Left lung (tissue), 4 donors: ENCODE measurements at regions not wholly inside any gene's neighbourhood (a gene's known extent, or its start where the extent isn't known, plus 50 kb on each side); places are given as distances from the start of the nearest gene placed in this dataset.

Experiments used
- ATAC-seq: fragments of 200-7000 bp; cut with Tn5 transposase; one replicate; pipeline ENCODE4 v1.9.1; 2020; ENCODE audit warnings: moderate library complexity
- DNase-seq, 4 donors: peaks; one replicate each; pipeline ENCODE4 v3.0.0-alpha.2; 2013 to 2020
- H3K27ac ChIP-seq, 2 donors: fragments of 200-600 bp; sonication (generic) in 1 of 2; one replicate each; pipeline versions ENCODE4 v1.5.0 to v1.8.0; 2020 to 2021
- H3K27me3 ChIP-seq, 2 donors: fragments of 200-600 bp; sonication (generic) in 1 of 2; one replicate each; pipeline versions ENCODE4 v1.5.0 to v1.8.0; 2020 to 2021
- H3K36me3 ChIP-seq, 2 donors: fragments of 200-600 bp; sonication (generic) in 1 of 2; one replicate each; pipeline versions ENCODE4 v1.5.0 to v1.8.0; 2020 to 2021
- H3K4me1 ChIP-seq, 2 donors: fragments of 200-600 bp; one replicate each; pipeline ENCODE4 v1.8.0; 2021
- H3K4me3 ChIP-seq, 2 donors: fragments of 200-600 bp; sonication (generic) in 1 of 2; one replicate each; pipeline versions ENCODE4 v1.5.0 to v1.8.0; 2020 to 2021; ENCODE audit warnings: mild to moderate bottlenecking in 1 of 2
- H3K9me3 ChIP-seq, 2 donors: fragments of 200-600 bp; sonication (generic) in 1 of 2; one replicate each; pipeline versions ENCODE4 v1.5.0 to v1.8.0; 2020 to 2021
- CTCF ChIP-seq, 2 donors: fragments of 200-600 bp; sonication (generic) in 1 of 2; IDR thresholded peaks; one replicate each; pipeline versions ENCODE4 v1.5.0 to v1.8.0; 2021; ENCODE audit warnings: antibody characterized with exemption in 2 of 2
- intact Hi-C, 2 donors: fragments of 100-400 bp; cut with DNase I; formaldehyde crosslinking; loops; one replicate each; pipeline versions ENCODE4 v1.11.2 to v1.14.2; 2022
- donor health status: DM: no; HTN: yes; CAD: no.
- donor health status: DM: no; HTN: no; CAD: no.

GRCh38 chr6:166785131-166785530, 158.1 kb upstream of the RPS6KA2 start:
- no peaks in the 10 kb centered on the region for H3K9me3 ChIP-seq
- no peaks in the 10 kb centered on the region for H3K36me3 ChIP-seq
- no peaks in the 10 kb centered on the region for H3K27me3 ChIP-seq
- DNase-seq, result no peak
- H3K4me3 ChIP-seq, result no peak overlapping the region
- ATAC-seq, result no peak
- no peaks in the 10 kb centered on the region for H3K4me1 ChIP-seq
- no peak overlapping the region for H3K27ac ChIP-seq
- TF ChIP-seq CTCF (IDR thresholded peaks at IDR 0.05), result no peak
- intact Hi-C loops, result loop anchor here in 1 of 2 donors (10.0 kb wide), 1 partner anchor 210 kb away; the partner anchor contains the start of gene CEP43

DNA sequence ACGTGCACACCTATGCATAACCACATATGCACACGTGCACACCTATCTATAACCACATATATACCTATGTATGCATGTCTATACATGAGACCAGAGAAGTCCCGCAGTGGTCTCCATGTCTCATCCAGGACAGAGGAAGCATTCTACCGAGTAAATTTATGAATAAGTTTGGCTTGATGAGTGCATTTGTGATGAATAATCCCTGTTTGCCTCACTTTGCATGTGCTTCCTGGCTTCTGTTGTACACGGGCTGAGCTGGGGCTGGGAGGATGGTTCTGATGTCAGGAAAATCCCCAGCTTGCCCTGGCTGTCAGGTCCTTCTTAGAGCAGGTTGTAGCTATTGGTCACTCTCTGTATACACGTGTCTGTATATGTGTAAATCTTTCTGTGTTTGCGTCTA, 157.6 kb upstream of the RPS6KA2 start:
- Histone ChIP-seq H3K27me3 (no peaks in the 10 kb centered on the region), H3K36me3 (no peaks in the 10 kb centered on the region), H3K4me1 (no peaks in the 10 kb centered on the region), H3K4me3 (no peak overlapping the region), H3K27ac (no peak overlapping the region), H3K9me3 (no peaks in the 10 kb centered on the region)
- DNase-seq (no peak), ATAC-seq (no peak)
- intact Hi-C loops, result loop anchor here in 1 of 2 donors (10.0 kb wide), 1 partner anchor 210 kb away; the partner anchor contains the start of gene CEP43
- TF ChIP-seq CTCF (IDR thresholded peaks at IDR 0.05), result no peak

DNA sequence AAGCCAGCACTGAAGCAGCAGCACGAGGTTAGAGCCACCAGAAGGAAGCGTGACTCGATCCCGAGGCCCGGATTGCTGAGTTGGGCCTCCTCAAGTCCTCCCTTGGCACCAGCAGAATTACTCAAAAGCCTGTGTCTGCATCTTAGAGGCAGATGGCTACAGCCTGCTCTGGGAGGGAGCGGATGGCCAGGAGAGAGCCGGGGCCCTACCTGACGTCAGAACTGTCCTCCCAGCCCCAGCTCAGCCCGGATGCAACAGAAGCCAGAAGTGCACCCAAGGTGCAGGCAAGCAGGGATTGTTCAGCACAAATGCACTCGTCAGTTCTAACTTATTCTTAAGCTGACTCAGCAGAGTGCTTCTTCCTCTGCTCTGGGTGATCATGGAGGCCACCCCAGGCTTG, 155.5 kb upstream of the RPS6KA2 start:
- no peaks in the 10 kb centered on the region for H3K9me3 ChIP-seq
- H3K27ac ChIP-seq, result no peak overlapping the region
- DNase-seq (no peak), ATAC-seq (no peak)
- no peak overlapping the region for H3K4me3 ChIP-seq
- intact Hi-C loops, result loop anchor here in 1 of 2 donors (10.0 kb wide), 1 partner anchor 212 kb away; the partner anchor contains the start of gene CEP43
- H3K36me3 ChIP-seq, result no peaks in the 10 kb centered on the region
- H3K4me1 ChIP-seq, result no peaks in the 10 kb centered on the region
- no peak for TF ChIP-seq CTCF (IDR thresholded peaks at IDR 0.05)
- no peaks in the 10 kb centered on the region for H3K27me3 ChIP-seq

GRCh38 chr6:166781331-166781730, 154.3 kb upstream of the RPS6KA2 start:
- Histone ChIP-seq H3K4me1 (peaks cover 0 to under 1% of the 10 kb centered on the region in 2 donors), H3K27ac (no peak overlapping the region), H3K9me3 (no peaks in the 10 kb centered on the region), H3K4me3 (no peak overlapping the region), H3K36me3 (no peaks in the 10 kb centered on the region), H3K27me3 (no peaks in the 10 kb centered on the region)
- no peak for DNase-seq
- ATAC-seq, result no peak
- intact Hi-C loops, result loop anchor here in 1 of 2 donors (10.0 kb wide), 1 partner anchor 213 kb away; the partner anchor contains the start of gene CEP43
- TF ChIP-seq CTCF (IDR thresholded peaks at IDR 0.05), result no peak

GRCh38 chr6:166779963-166780683, 153.1 kb upstream of the RPS6KA2 start:
- Histone ChIP-seq H3K4me1 (peaks cover 0 to 4% of the 10 kb centered on the region in 2 donors), H3K9me3 (no peaks in the 10 kb centered on the region), H3K27ac (no peak overlapping the region), H3K27me3 (no peaks in the 10 kb centered on the region), H3K4me3 (no peak overlapping the region), H3K36me3 (no peaks in the 10 kb centered on the region)
- TF ChIP-seq CTCF (IDR thresholded peaks at IDR 0.05), result no peak
- intact Hi-C loops, result loop anchor here in 1 of 2 donors (10.0 kb wide), 2 partner anchors 215 to 365 kb away; partner anchors contain the start of gene CEP43
- ATAC-seq (no peak), DNase-seq (no peak)
